HL-60 (cell line): ENCODE measurements at regions not wholly inside any gene's neighbourhood (a gene's known extent, or its start where the extent isn't known, plus 50 kb on each side); places are given as distances from the start of the nearest gene placed in this dataset.

Experiments
- CTCF ChIP-seq: IDR thresholded peaks from one replicate; pipeline ENCODE4 v1.5.1; 2011; ENCODE audit warnings: low read length, control low read depth, inconsistent platforms; ENCODE audit not compliant: insufficient read depth
- GABPA ChIP-seq: IDR thresholded peaks from 2 replicates; pipeline ENCODE4 v1.6.1; 2012; ENCODE audit warnings: low read depth
- POLR2AphosphoS5 ChIP-seq: IDR thresholded peaks from 2 replicates; pipeline ENCODE4 v1.6.1; 2012; ENCODE audit warnings: low read depth
- REST ChIP-seq: IDR thresholded peaks from 2 replicates; pipeline ENCODE4 v1.6.1; 2012; ENCODE audit warnings: low read depth; ENCODE audit not compliant: insufficient replicate concordance
- SPI1 ChIP-seq: IDR thresholded peaks from 2 replicates; pipeline ENCODE4 v1.6.1; 2012; ENCODE audit warnings: low read depth, mild to moderate bottlenecking, borderline replicate concordance

- TF ChIP-seq REST = no peak
- no peak for TF ChIP-seq POLR2AphosphoS5
- TF ChIP-seq CTCF = no peak
- no peak for TF ChIP-seq GABPA
- no peak for TF ChIP-seq SPI1
Observed at GRCh38 chr20:52564594-52564993, 373.0 kb upstream of the ZFP64 start.
